A204.1 (cell line): ENCODE measurements at regions not wholly inside any gene's neighbourhood (a gene's known extent, or its start where the extent isn't known, plus 50 kb on each side); places are given as distances from the start of the nearest gene placed in this dataset.
"Not testable (repeated sequence)": the region's sequence is repeated elsewhere in the genome, so short reads cannot be mapped to it uniquely, and the experiment has no call there.

Source experiments
- FAIRE-seq: peaks from 2 replicates; lab custom pipeline; 2012; peaks lifted over from hg19 to GRCh38; lab: Jason Lieb, UNC

- FAIRE-seq: no peak
Measured at GRCh38 chr17:77842528-77843147, 115.9 kb upstream of the TNRC6C start.

DNA sequence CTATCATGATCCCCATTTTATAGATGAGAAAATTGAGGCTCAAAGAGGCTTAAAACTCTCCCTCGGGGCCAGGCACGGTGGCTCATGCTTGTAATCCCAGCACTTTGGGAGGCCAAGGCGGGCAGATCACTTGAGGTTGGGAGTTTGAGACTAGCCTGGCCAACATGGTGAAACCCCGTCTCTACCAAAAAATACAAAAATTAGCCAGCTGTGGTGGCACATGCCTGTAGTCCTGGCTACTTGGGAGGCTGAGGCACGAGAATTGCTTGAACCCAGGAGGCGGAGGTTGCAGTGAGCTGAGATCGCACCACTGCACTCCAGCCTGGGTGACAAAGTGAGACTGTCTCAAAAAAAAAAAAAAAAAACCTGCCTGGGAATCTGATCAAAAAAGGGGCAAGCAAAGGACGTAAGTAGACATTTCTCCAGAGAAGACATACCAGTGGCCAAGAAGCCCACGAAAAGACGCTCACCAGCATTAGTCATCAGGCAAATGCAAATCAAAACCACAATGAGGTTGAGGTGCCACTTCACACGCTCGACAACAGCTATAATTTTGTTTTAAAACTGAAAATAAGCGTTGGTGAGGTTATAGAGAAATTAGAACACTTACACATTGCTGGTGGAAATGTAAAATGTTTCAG is 115.1 kb upstream of the TNRC6C start:
- not testable (repeated sequence) for FAIRE-seq

DNA sequence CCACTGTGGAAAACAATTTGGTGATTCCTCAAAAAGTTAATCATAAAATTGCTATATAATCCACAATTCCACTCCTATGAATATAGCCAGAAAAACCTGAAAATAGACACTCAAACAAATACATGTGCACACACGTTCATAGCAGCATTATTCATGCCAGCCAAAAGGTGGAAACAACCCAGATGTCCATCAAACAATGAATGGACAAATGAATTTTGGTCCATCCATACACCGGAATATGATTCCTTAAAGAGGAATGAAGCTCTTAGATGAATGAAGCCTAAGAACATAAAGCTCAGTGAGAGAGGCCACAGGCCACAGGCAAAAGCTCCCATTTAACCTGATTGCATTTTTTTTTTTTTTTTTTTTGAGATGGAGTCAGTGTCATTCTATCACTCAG is 114.6 kb upstream of the TNRC6C start:
- FAIRE-seq: no peak

GRCh38 chr17:77844681-77845080 is 113.8 kb upstream of the TNRC6C start:
- FAIRE-seq: no peak

- no peak for FAIRE-seq
Measured at GRCh38 chr17:77845541-77846225, 112.8 kb upstream of the TNRC6C start.

GRCh38 chr17:77846531-77847085 is 111.9 kb upstream of the TNRC6C start:
- no peak for FAIRE-seq

GRCh38 chr17:77847221-77848085 is 111.0 kb upstream of the TNRC6C start:
- FAIRE-seq: no peak

GRCh38 chr17:77848257-77848656 is 110.2 kb upstream of the TNRC6C start:
- FAIRE-seq: no peak

GRCh38 chr17:77849239-77849638 is 109.3 kb upstream of the TNRC6C start:
- FAIRE-seq: no peak

GRCh38 chr17:77851921-77852320 is 106.6 kb upstream of the TNRC6C start:
- no peak for FAIRE-seq

- FAIRE-seq: no peak
Measured at GRCh38 chr17:77852731-77853130, 105.8 kb upstream of the TNRC6C start.

DNA sequence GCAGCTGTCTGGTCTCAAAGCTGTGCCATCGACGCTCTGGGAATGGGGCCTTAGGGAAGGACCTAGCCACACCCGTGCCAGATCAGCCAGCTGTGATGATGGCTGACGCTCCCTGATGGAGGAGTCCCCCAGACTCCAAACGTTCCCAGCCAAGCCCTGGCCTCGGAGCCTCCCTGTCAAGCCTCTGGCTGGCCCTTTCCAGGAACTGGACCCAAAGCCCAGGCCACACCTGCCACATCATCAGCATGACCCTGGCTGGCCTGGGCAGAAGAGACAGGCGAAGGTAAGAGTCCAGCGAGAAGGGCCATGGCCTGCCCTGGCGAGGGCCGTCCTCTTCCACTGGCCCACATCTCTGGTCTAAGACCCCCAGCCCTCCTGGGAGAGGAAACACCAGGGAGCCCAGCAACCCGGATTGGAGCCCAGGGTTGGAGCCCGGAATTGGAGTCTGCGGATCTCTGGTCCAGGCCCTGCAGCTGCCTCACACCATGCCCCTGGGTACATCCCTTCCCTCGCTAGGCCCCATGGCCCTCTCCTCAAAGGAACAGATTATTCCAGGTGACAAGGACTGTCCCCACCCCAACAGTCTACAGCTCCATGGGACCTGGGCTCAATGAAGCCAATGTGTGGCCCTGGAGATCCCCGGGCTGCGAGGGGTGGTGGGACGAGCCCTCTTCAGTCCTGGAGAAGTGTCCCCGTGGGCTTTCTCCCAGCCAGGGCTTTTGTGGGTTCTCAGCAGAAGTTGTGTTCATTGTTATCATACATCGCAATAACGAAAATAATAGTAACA is 105.1 kb upstream of the TNRC6C start:
- FAIRE-seq: no peak

- no peak for FAIRE-seq
Measured at GRCh38 chr17:77854083-77854758, 104.3 kb upstream of the TNRC6C start.

- FAIRE-seq: no peak
Measured at GRCh38 chr17:77854759-77855745, 103.5 kb upstream of the TNRC6C start.

DNA sequence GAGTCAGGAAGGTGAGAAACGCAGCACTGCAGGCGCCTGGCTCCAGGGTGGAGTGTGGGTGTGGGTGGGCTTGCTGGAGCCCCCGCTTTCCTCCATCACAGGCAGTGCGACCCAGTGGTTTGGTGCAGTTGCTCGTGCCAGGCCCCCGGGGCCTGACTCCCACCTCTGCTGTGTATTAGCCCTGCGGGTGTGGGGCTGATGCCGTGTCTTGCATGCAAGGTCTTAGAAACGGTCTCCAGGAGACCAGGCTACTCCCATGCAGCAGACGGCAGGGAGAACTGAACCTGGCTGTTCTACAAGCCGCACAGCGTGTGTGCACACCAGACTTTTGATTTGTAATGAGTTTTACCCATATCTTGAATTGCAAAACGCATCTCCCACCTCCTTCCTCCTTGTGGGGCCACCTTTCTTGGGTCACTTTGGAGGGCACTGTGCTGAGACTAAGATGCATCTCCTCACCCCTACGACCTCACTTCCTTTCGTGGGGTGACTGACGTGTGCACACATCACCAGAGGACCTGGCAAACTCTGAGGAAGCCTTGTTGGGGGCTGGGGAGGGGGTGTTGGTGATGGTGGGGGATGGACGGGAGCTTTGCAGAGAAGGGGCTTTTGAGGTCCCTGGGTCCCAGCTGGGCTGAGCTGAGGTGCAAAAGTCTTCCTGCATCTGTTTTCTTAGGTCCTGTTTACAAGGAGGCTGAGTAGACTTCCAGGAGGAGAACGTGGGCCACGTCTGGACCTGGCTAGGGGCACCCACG is 101.8 kb upstream of the TNRC6C start:
- no peak for FAIRE-seq

- no peak for FAIRE-seq
Measured at GRCh38 chr17:77857306-77857555, 101.3 kb upstream of the TNRC6C start.

GRCh38 chr17:77857613-77858012 is 100.9 kb upstream of the TNRC6C start:
- FAIRE-seq: no peak

DNA sequence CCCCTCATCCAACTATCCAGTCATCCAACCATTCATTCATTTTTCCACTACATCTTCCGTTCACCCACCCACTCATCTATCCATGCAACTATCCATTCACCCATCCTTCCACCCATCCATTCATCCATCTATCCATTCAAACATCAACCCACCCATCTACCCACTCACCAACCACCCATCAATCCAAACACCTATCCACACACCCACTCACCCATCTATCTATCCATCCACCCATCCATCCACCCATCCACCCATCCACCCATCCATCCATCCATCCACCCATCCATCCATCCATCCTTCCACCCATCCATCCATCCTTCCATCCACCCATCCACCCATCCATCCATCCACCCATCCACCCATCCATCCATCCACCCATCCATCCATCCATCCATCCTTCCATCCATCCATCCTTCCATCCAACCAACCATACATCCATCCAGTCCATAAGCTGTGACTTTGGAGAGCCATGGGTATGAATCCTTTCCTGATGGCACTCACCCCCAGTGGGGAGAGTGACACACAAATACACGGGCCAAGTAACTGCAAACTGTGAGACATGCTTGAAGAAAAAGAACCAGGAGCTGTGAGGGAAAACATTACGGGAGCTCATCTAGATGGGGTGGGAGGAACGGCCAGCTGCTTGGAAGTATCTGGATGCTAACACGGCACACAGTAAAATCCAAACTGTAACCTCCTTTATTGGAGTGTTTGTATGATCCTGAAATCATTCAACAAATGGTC is 100.0 kb upstream of the TNRC6C start:
- no peak for FAIRE-seq
